ENCODE measurements at regions not wholly inside any gene's neighbourhood (a gene's known extent, or its start where the extent isn't known, plus 50 kb on each side); places are given as distances from the start of the nearest gene placed in this dataset.

GRCh38 chr5:33230467-33231078, 210.2 kb upstream of the TARS1 start:
- no peak overlapping the region for H3K27ac ChIP-seq
- H3K36me3 ChIP-seq: no peaks in the 10 kb centered on the region
- H3K4me3 ChIP-seq: no peak overlapping the region
- TF ChIP-seq POLR2A (IDR thresholded peaks at IDR 0.05) (no peak), CTCF (IDR thresholded peaks at IDR 0.05) (no peak), EP300 (IDR thresholded peaks at IDR 0.05) (no peak), POLR2AphosphoS5 (IDR thresholded peaks at IDR 0.05) (no peak)
- no peaks in the 10 kb centered on the region for H3K4me1 ChIP-seq
- no peak for DNase-seq (ENCODE audit: low spot score in 2 of 2)
- WGBS: 82% methylated on average over 13 of the region's 13 CpGs
- H3K9me3 ChIP-seq: no peaks in the 10 kb centered on the region
- no peaks in the 10 kb centered on the region for H3K27me3 ChIP-seq

- no peak overlapping the region for H3K4me3 ChIP-seq
- DNase-seq (ENCODE audit: low spot score in 2 of 2): no peak
- H3K9me3 ChIP-seq: no peaks in the 10 kb centered on the region
- no peak for TF ChIP-seq EP300 (IDR thresholded peaks at IDR 0.05)
- no peak for TF ChIP-seq POLR2AphosphoS5 (IDR thresholded peaks at IDR 0.05)
- TF ChIP-seq POLR2A (IDR thresholded peaks at IDR 0.05): no peak
- no peaks in the 10 kb centered on the region for H3K4me1 ChIP-seq
- no peaks in the 10 kb centered on the region for H3K36me3 ChIP-seq
- H3K27me3 ChIP-seq: no peaks in the 10 kb centered on the region
- 94% methylated on average over 1 of the region's 1 CpG for WGBS
- H3K27ac ChIP-seq: no peak overlapping the region
Observed at GRCh38 chr5:33231214-33231710, 209.5 kb upstream of the TARS1 start.

GRCh38 chr5:33231935-33232334, 208.8 kb upstream of the TARS1 start:
- H3K27me3 ChIP-seq: no peaks in the 10 kb centered on the region
- 72% methylated on average over 4 of the region's 4 CpGs for WGBS
- no peak for DNase-seq (ENCODE audit: low spot score in 2 of 2)
- H3K27ac ChIP-seq: no peak overlapping the region
- H3K4me1 ChIP-seq: no peaks in the 10 kb centered on the region
- no peaks in the 10 kb centered on the region for H3K36me3 ChIP-seq
- TF ChIP-seq CTCF (IDR thresholded peaks at IDR 0.05) (no peak), POLR2A (IDR thresholded peaks at IDR 0.05) (no peak), POLR2AphosphoS5 (IDR thresholded peaks at IDR 0.05) (no peak), EP300 (IDR thresholded peaks at IDR 0.05) (no peak)
- H3K9me3 ChIP-seq: no peaks in the 10 kb centered on the region
- H3K4me3 ChIP-seq: no peak overlapping the region

GRCh38 chr5:33232731-33233505, 207.8 kb upstream of the TARS1 start:
- no peak for TF ChIP-seq POLR2A (IDR thresholded peaks at IDR 0.05)
- no peak for TF ChIP-seq CTCF (IDR thresholded peaks at IDR 0.05)
- no peak for TF ChIP-seq EP300 (IDR thresholded peaks at IDR 0.05)
- TF ChIP-seq POLR2AphosphoS5 (IDR thresholded peaks at IDR 0.05): no peak
- no peaks in the 10 kb centered on the region for H3K27me3 ChIP-seq
- no peak for DNase-seq (ENCODE audit: low spot score in 2 of 2)
- no peaks in the 10 kb centered on the region for H3K36me3 ChIP-seq
- H3K4me1 ChIP-seq: no peaks in the 10 kb centered on the region
- no peak overlapping the region for H3K27ac ChIP-seq
- 64% methylated on average over 3 of the region's 3 CpGs for WGBS
- H3K9me3 ChIP-seq: no peaks in the 10 kb centered on the region
- no peak overlapping the region for H3K4me3 ChIP-seq

GRCh38 chr5:33235304-33235703, 205.5 kb upstream of the TARS1 start:
- no peak overlapping the region for H3K4me3 ChIP-seq
- H3K36me3 ChIP-seq: no peaks in the 10 kb centered on the region
- no peaks in the 10 kb centered on the region for H3K9me3 ChIP-seq
- TF ChIP-seq POLR2AphosphoS5 (IDR thresholded peaks at IDR 0.05) (no peak), EP300 (IDR thresholded peaks at IDR 0.05) (no peak), CTCF (IDR thresholded peaks at IDR 0.05) (no peak), POLR2A (IDR thresholded peaks at IDR 0.05) (no peak)
- no peak overlapping the region for H3K27ac ChIP-seq
- no peaks in the 10 kb centered on the region for H3K27me3 ChIP-seq
- no peaks in the 10 kb centered on the region for H3K4me1 ChIP-seq
- DNase-seq (ENCODE audit: low spot score in 2 of 2): no peak
- WGBS: 88% methylated on average over 4 of the region's 4 CpGs

Data from suprapubic skin (tissue), 4 donors.